HEK293 (cell line): ENCODE measurements at regions not wholly inside any gene's neighbourhood (a gene's known extent, or its start where the extent isn't known, plus 50 kb on each side); places are given as distances from the start of the nearest gene placed in this dataset.

Experiments used
- BCL11A ChIP-seq: fragments of 450-650 bp; formaldehyde crosslinking; IDR thresholded peaks from 2 replicates; pipeline ENCODE4 v1.5.1; 2016; ENCODE audit warnings: low read depth, missing biosample characterization, missing genetic modification characterization
- CTCF ChIP-seq: fragments of 450-650 bp; formaldehyde crosslinking; IDR thresholded peaks from 2 replicates; pipeline ENCODE4 v1.5.1; 2016; ENCODE audit warnings: missing biosample characterization, missing genetic modification characterization
- HOXD13 ChIP-seq: sonication (generic); formaldehyde crosslinking; IDR thresholded peaks from 2 replicates; pipeline ENCODE4 v1.8.0; 2022; ENCODE audit warnings: missing genetic modification reagents, borderline replicate concordance
- PRDM6 ChIP-seq: fragments of 450-650 bp; formaldehyde crosslinking; IDR thresholded peaks from 2 replicates; pipeline ENCODE4 v1.5.1; 2017; ENCODE audit warnings: missing biosample characterization, missing genetic modification characterization
- SP2 ChIP-seq: fragments of 450-650 bp; formaldehyde crosslinking; IDR thresholded peaks from 2 replicates; pipeline ENCODE4 v1.5.1; 2016; ENCODE audit warnings: missing biosample characterization, missing genetic modification characterization
- WT1 ChIP-seq: fragments of 450-650 bp; formaldehyde crosslinking; IDR thresholded peaks from 2 replicates; pipeline ENCODE4 v1.5.1; 2016; ENCODE audit warnings: missing biosample characterization, missing genetic modification characterization
- ZNF138 ChIP-seq: fragments of 450-650 bp; formaldehyde crosslinking; IDR thresholded peaks from 2 replicates; pipeline ENCODE4 v1.5.1; 2016; ENCODE audit warnings: missing biosample characterization, missing genetic modification characterization, borderline replicate concordance
- ZNF140 ChIP-seq: fragments of 450-650 bp; formaldehyde crosslinking; IDR thresholded peaks from 2 replicates; pipeline ENCODE4 v1.5.1; 2016; ENCODE audit warnings: missing biosample characterization, missing genetic modification characterization
- ZNF391 ChIP-seq: fragments of 450-650 bp; formaldehyde crosslinking; IDR thresholded peaks from 2 replicates; pipeline ENCODE4 v1.5.1; 2016; ENCODE audit warnings: low read depth, missing biosample characterization, missing genetic modification characterization, borderline replicate concordance
- ZNF530 ChIP-seq: fragments of 450-650 bp; formaldehyde crosslinking; IDR thresholded peaks from 2 replicates; pipeline ENCODE4 v1.5.1; 2016; ENCODE audit warnings: low read depth, missing biosample characterization, missing genetic modification characterization
- ZNF560 ChIP-seq: fragments of 450-650 bp; formaldehyde crosslinking; IDR thresholded peaks from 2 replicates; pipeline ENCODE4 v1.5.1; 2017; ENCODE audit warnings: missing biosample characterization, missing genetic modification characterization, borderline replicate concordance
- ZNF670 ChIP-seq: fragments of 450-650 bp; formaldehyde crosslinking; IDR thresholded peaks from 2 replicates; pipeline ENCODE4 v1.5.1; 2016; ENCODE audit warnings: missing biosample characterization, missing genetic modification characterization, low read depth
- TF ChIP-seq, protein P1 (sequence below): fragments of 450-650 bp; formaldehyde crosslinking; IDR thresholded peaks from 2 replicates; pipeline ENCODE4 v1.5.1; 2016; ENCODE audit warnings: missing biosample characterization, missing genetic modification characterization

DNA sequence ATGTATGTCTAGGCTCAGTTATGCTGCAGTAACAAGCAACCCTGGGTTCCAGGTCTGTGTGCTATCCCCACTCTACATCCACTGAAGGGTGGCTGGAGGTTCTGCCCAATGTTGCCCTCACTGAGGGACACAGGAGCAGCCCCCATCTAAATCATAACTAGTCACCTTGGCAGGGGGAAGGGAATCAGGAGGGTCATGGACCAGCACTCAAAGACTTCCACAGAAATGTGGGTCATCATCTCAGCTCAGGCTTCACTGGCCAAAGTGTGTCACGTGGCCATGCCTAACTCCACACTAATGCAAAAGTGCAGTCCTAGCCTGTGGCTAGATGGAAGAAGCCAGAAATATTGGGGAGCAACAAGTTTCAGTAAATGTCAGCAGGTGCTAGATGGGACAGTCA is 137.3 kb upstream of the ZNF507 start:
- no peak for TF ChIP-seq CTCF
- TF ChIP-seq ZNF140 (tag by site-specific recombination): no peak
- no peak for TF ChIP-seq PRDM6
- no peak for TF ChIP-seq WT1
- no peak for TF ChIP-seq ZNF560 (tag by site-specific recombination)
- TF ChIP-seq ZNF670 (tag by site-specific recombination): no peak
- TF ChIP-seq SP2 (tag by site-specific recombination): no peak
- TF ChIP-seq, protein P1, sequence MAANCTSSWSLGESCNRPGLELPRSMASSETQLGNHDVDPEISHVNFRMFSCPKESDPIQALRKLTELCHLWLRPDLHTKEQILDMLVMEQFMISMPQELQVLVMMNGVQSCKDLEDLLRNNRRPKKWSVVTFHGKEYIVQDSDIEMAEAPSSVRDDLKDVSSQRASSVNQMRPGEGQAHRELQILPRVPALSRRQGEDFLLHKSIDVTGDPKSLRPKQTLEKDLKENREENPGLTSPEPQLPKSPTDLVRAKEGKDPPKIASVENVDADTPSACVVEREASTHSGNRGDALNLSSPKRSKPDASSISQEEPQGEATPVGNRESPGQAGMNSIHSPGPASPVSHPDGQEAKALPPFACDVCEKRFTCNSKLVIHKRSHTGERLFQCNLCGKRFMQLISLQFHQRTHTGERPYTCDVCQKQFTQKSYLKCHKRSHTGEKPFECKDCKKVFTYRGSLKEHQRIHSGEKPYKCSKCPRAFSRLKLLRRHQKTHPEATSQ (tag by site-specific recombination): no peak
- TF ChIP-seq ZNF138: no peak
- no peak for TF ChIP-seq ZNF391 (tag by site-specific recombination)
- no peak for TF ChIP-seq HOXD13 (CRISPR knock-in tag)
- TF ChIP-seq ZNF530: no peak
- no peak for TF ChIP-seq BCL11A (tag by site-specific recombination)
